ENCODE measurements at regions not wholly inside any gene's neighbourhood (a gene's known extent, or its start where the extent isn't known, plus 50 kb on each side); places are given as distances from the start of the nearest gene placed in this dataset.

- DNase-seq (ENCODE audit: low spot score) = peak; percentile 65
Measured at GRCh38 chr14:22699801-22700564, 55.8 kb upstream of the OR6J1 start.

GRCh38 chr14:22713631-22713950, 52.9 kb upstream of the OXA1L start:
- DNase-seq (ENCODE audit: low spot score) = no peak

DNA sequence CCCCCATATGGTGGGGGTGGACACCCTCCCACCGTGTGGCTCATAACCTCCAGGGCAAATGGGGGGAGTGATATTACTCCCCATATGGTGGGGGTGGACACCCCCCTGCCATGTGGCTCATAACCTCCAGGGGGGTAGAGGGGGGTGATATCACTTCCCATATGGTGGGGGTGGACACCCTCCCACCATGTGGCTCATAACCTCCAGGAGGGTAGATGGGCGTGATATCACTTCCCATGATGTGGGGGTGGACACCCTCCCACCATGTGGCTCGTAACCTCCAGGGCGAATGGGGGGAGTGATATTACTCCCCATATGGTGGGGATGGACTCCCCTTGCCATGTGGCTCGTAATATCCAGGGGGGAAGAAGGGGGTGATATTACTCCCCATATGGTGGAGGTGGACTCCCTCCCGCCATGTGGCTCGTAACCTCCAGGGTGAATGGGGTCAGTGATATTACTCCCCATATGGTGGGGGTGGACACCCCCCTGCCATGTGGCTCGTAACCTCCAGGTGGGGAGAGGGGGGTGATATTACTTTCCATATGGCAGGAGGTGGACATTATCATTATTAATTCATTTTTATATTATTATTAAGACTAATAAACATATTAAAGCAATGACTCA, 51.2 kb upstream of the OXA1L start:
- no peak for DNase-seq (ENCODE audit: low spot score)

- no peak for DNase-seq (ENCODE audit: low spot score)
Measured at GRCh38 chr14:22715890-22716289, 50.6 kb upstream of the OXA1L start.
